GM21825 (cell line): ENCODE measurements at regions not wholly inside any gene's neighbourhood (a gene's known extent, or its start where the extent isn't known, plus 50 kb on each side); places are given as distances from the start of the nearest gene placed in this dataset.

Source experiments
- ATAC-seq: cut with Tn5 transposase; IDR thresholded peaks from one replicate; pipeline ENCODE4 v1.9.1; 2021; ENCODE audit warnings: mild to moderate bottlenecking, moderate library complexity; ENCODE audit not compliant: unreplicated experiment

DNA sequence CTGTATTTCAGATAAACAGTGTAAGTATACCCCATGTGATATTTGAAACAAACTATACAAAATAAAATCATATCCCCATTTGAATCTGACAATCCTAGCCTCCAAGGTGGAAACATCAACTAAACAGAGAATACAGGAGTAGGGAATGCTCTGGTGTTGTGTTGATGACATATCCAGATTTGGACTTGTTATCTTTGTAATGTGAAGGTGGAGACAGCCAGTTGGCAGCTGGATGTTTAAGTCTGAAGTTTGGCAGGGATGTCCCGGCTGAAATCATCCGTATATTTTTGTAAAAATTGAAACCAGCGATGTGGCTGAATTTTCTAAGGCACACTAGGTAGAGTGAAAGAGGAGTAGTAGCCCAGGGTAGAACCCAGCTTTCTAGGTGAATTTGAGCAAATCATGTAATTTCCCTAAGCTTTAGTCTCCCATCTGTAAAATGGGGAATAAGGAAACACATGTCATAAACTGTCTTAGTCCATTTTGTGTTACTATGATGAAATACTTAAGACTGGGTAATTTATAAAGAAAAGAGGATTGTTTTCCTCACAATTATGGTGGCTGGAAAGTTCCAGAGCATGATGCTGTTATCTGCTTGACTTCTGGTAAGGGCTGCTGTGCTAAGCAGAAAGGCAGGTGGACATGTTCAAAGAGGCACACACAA is 246.6 kb upstream of the APCDD1 start:
- ATAC-seq, result no peak

- no peak for ATAC-seq
Observed at GRCh38 chr18:10209302-10209701, 245.1 kb upstream of the APCDD1 start.

DNA sequence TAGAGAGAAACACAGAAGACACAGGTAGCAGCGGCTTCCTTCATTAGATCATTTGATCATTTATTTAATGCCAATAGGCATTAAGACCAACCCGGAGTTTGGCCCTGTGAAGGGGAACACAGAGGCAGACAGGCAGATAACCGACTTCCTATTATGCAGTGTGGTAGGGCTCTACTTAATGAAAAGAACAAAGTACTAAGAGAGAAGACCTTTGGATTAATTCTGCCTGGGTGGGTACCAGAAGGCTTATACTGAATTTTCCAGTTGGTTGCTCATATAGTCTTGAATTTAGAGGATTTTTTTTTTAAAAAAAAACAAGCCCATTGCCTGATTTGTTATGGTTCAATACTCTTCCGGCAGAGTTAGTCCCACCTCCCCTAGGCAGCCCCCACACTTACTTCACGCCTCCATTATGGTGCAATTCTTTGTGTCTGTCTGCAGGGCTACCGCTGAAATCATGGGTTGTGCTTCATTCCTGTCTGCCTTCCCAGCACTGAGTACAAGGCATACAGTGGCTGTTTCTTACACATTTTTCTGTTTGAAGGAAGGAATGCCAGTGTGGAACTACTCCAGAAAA is 244.3 kb upstream of the APCDD1 start:
- ATAC-seq, result no peak

GRCh38 chr18:10213526-10213925 is 240.9 kb upstream of the APCDD1 start:
- ATAC-seq, result peak; percentile 98

DNA sequence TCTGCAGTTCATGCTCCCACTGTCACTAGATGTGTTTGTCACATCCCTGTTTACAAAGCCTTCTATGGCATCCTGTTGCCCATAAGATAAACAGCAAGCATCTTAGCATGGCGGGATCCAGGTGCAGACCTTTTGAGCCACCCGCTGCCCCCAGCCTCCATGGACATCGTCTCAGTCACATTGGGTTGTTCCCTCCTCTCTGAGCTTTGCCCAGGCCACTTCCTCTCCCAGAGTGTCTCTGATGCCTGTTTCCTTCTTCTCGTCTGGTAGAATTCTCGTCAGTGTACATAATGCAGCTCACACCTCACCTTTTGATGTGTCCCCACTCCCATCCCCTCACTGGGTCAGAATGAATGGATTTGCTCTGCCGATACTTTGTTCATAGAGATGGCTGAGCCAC is 239.0 kb upstream of the APCDD1 start:
- ATAC-seq, result no peak

DNA sequence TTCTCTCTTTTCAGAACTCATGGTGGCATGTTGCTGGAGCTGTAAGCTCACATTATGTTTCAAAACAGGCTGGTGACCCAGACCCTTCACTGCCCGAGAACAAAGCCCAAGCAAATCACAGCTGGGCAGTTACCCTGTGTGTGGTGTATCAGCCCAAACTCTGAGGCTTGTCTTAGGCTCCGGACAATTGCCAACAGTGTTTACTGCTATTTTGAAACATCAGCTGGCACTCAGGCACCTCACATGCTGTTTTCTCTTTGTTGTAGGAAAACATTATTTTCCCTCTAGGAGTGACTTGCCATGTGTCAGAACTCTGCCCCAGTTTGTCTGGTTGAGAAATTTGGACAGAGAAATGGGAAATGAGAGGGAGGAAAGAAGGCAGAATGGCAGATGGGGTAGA is 237.6 kb upstream of the APCDD1 start:
- no peak for ATAC-seq

GRCh38 chr18:10217211-10217610 is 237.2 kb upstream of the APCDD1 start:
- ATAC-seq, result no peak

DNA sequence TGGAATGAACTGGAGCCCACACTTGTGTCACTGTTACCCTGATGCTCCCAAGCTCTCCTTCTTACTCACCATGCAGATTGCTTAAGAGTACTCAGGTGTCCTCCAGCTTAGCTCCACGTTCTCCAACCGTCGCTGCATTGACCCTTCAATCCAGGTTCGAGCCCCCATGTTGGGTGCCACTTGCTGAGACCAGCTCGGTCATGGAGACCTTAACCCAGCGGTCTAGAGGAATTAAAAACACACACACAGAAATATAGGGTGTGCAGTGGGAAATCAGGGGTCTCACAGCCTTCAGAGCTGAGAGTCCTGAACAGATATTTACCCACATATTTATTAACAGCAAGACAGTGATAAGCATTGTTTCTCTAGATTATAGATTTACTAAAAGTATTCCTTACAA is 229.1 kb upstream of the APCDD1 start:
- ATAC-seq, result no peak

DNA sequence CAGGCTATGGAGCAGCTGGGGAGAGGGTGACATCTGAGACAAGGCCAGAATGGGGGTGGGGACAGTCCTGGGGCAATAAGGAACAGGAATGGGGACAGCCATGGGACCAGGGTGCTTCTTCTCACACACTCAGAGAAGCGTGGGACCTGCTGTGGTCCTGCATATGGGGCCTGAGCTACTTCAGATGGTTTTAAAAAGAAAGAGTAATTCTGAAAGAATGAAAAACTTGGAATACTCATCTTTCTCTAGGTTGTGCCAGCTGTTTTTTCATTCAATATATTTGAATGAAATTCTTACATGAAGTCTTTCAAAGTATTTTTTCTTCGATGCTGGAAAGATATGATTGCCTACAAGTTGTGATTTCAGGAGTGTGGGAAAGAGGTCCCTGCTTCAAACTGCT is 227.5 kb upstream of the APCDD1 start:
- no peak for ATAC-seq

DNA sequence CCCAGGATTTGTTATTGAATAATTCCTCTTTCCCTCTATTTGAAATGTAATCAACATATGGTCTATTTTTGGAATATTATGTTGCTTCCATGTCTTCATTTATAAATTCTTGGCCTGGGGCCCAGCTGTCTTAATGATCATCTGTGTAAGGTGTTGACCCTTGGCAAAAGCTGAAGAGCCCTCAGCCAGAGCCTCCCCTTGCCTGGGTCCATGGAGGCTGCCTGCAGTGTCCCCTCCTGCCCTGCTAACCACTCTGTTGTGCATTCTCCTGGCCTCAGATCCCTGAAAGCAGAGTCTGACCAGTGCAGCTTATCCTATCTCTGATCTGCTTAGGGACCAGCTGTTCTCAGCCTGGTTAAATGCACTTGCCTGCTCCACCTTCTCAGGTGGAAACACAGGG is 226.1 kb upstream of the APCDD1 start:
- no peak for ATAC-seq

- ATAC-seq, result no peak
Observed at GRCh38 chr18:10229458-10229857, 225.0 kb upstream of the APCDD1 start.

- no peak for ATAC-seq
Observed at GRCh38 chr18:10230072-10230471, 224.4 kb upstream of the APCDD1 start.

DNA sequence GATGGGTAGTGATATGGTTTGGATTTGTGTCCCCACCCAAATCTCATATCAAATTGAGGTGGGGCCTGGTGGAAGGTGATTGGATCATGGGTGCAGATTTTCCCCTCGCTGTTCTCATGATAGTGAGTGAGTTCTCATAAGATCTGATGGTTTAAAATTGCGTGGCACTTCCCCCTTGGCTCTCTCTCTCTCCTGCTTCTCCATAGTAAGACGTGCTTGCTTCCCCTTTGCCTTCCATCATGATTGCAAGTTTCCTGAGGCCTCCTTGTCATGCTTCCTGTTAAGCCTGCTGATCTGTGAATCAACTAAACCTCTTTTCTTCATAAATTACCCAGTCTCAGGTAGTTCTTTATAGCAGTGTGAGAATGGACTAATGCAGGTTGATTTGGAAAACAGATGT is 223.2 kb upstream of the APCDD1 start:
- no peak for ATAC-seq

DNA sequence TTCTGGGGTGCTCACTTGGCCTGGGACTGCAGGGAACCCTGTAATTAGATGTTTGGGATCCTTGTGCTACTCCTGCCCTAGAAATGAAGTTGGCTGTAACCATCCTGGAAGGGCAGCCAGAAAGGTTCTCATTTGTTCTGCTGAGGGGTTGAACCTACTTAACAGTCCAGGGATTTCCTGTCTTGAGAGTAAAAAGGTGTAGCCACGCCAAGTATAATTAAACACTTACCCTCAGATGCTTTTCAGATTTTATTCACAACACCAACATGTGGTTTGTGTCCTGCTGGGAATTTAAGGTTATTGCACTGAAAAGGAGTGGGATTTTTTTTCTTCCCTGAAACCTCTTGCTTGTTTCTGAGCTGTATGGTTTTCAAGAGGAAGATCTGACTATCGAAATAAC is 222.4 kb upstream of the APCDD1 start:
- ATAC-seq, result no peak

- no peak for ATAC-seq
Observed at GRCh38 chr18:10233082-10233875, 221.2 kb upstream of the APCDD1 start.

GRCh38 chr18:10234281-10234680 is 220.2 kb upstream of the APCDD1 start:
- ATAC-seq, result no peak

GRCh38 chr18:10234912-10235660 is 219.3 kb upstream of the APCDD1 start:
- no peak for ATAC-seq

GRCh38 chr18:10235661-10235952 is 218.8 kb upstream of the APCDD1 start:
- no peak for ATAC-seq

DNA sequence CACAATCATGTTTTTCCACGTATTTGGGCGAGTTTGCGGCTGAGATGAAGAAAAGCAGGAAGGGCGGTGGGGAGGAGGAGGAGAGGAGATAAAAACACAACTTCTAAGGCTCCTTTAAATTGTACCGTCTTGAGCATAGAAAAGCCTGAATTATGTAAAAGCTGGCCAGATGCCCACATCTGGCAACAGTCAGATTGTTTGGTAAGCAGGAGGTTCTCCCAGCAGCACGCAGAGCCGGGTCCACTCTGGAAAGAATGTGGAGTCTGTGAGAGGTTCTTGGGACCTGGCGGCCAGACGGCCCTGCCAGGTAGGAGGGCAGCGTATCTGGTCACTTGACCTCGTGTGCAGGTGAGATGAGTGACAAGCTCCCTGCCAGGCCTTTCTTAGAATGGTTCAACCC is 215.3 kb upstream of the APCDD1 start:
- ATAC-seq, result no peak

DNA sequence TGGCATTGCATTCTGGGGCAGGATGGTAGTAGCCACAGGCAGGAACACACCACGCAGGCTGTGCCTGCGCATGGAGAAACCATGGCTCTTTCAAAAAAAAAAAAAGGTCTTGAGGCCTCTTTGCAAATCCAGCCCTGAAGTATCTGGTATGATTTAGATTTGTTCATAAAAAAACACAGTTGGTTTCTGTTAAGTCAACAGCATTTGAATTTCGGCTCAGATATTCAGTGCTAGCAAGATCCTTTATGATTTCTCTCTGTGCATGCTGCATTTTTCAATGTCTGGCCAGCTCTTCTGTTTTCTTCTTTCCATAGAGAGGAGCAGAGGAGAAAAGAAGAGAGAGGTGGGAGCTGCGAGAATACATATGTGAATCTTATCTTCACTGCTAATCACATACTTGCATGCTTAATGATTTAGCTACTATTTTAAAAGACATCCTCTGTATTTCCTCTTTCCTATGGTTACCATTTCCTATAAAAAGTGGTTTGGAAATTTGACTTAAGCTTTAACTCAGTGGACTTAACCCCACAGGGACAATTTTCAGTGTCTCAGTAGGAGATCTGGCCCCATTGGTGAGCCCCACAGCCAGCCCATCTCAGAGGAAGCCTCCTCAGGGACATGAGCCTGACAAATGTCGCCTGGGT is 214.3 kb upstream of the APCDD1 start:
- ATAC-seq, result no peak

DNA sequence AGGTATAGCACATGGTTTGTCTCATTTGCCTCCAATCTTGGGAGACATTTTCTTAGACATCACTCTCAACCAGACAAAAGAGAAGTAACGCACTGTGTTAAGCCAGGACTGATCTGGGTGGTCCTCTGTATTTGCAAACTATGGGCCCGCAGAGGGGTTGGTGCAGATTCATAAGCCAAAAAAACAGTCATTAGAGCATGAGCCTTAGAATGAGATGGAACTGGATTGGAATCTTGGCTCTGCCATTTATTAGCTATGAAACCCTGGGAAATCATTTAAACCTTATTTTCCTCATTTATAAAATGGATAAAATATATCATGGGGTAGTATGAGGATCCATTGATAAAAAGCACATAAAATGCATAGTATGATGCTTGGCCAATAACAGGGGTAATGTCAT is 213.5 kb upstream of the APCDD1 start:
- ATAC-seq, result no peak
